NCI-H2107 (cell line): ENCODE measurements at regions not wholly inside any gene's neighbourhood (a gene's known extent, or its start where the extent isn't known, plus 50 kb on each side); places are given as distances from the start of the nearest gene placed in this dataset.
"Not testable (repeated sequence)": the region's sequence is repeated elsewhere in the genome, so short reads cannot be mapped to it uniquely, and the experiment has no call there.

ENCODE experiments used
- DNase-seq: peaks from one replicate; lab custom pipeline; 2025; lab: John Stamatoyannopoulos, UW

GRCh38 chr12:108424026-108424425 is 84.9 kb upstream of the CMKLR1 start:
- DNase-seq = no peak

DNA sequence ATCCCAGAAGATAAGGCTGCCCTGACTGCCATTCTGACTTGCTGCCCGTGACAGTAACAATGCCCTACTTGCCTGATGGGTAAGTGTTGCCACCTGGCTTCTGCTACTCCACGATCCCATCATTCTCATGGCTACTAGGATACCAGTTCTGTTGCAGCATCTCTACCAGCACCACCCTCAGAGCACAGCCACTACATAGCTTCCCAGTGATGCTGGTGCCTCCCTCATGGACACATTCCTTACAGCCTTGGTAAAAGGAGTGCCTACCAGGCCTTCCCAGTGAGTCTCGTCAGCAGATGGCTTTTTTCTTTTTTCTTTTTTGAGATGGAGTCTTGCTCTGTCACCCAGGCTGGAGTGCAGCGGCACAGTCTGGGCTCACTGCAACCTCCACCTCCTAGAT is 84.4 kb upstream of the CMKLR1 start:
- DNase-seq = no peak

GRCh38 chr12:108421082-108421481 is 82.0 kb upstream of the CMKLR1 start:
- not testable (repeated sequence) for DNase-seq

- not testable (repeated sequence) for DNase-seq
Measured at GRCh38 chr12:108420421-108420820, 81.3 kb upstream of the CMKLR1 start.

DNA sequence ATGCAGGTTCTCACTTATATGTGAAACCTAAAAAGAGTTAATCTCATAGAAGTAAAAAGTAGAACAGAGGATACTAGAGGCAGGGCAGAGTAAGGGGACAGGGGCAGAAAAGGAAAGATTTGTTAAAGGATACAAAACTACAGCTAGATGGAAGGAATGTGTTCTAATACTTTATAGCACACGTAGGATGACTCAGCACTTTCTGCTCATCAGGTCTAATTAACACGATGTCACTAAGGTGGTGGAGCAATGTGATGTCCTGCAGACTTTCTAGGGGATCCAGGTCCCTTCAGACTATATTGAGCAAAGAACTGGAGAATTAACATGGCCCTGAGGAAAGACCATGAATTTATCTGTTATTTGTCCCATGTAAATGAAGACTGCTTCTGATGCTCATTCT is 80.8 kb upstream of the CMKLR1 start:
- no peak for DNase-seq

GRCh38 chr12:108418164-108418890 is 79.2 kb upstream of the CMKLR1 start:
- DNase-seq = no peak

GRCh38 chr12:108414021-108414420 is 74.9 kb upstream of the CMKLR1 start:
- DNase-seq = no peak

DNA sequence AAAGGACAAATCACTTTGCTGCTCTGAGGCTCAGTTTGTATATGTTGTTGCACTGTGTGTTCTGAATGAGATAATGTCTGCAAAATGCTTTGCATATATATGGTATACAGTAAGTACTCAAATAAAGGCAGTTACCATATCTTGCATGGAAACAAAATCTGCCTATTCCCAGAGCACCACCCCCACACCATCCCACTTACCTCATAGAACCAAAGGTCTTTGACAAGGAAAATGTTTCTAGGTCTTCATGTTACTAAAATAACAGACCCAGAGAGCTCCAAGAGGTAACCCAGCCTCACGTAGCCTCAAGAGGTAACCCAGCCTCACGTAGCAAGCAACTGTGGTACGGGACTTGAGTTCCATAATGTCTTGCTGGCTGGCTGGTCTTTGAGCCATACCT is 71.6 kb upstream of the CMKLR1 start:
- DNase-seq = no peak

- DNase-seq = no peak
Measured at GRCh38 chr12:108409481-108409880, 70.4 kb upstream of the CMKLR1 start.

GRCh38 chr12:108403952-108404351 is 64.8 kb upstream of the CMKLR1 start:
- DNase-seq = no peak

- DNase-seq = no peak
Measured at GRCh38 chr12:108401964-108402363, 62.9 kb upstream of the CMKLR1 start.

GRCh38 chr12:108400900-108401480 is 61.9 kb upstream of the CMKLR1 start:
- DNase-seq = no peak

GRCh38 chr12:108400481-108400880 is 61.4 kb upstream of the CMKLR1 start:
- no peak for DNase-seq

DNA sequence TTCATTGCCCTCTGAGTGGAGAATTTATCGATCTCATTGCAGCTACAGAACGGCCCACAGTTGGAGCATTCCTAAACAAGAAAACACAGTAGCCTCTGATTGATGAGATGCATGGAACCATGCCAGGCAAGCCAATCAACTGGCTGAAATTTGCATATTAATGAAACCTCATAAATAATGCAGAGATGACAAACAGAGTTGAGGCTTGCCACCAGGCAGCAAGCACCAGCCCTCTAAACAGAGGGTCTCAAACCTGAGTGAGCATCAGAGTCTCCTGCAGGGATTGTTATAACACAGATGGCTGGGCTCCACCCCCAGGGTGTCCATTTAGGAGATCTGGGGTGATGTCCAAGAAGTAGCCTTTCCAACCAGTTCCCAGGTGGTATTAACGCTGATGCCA is 60.9 kb upstream of the CMKLR1 start:
- no peak for DNase-seq

- no peak for DNase-seq
Measured at GRCh38 chr12:108399514-108399913, 60.4 kb upstream of the CMKLR1 start.

- peak; percentile 59 for DNase-seq
Measured at GRCh38 chr12:108394196-108394595, 55.1 kb upstream of the CMKLR1 start.

- no peak for DNase-seq
Measured at GRCh38 chr12:108392284-108392683, 53.2 kb upstream of the CMKLR1 start.

DNA sequence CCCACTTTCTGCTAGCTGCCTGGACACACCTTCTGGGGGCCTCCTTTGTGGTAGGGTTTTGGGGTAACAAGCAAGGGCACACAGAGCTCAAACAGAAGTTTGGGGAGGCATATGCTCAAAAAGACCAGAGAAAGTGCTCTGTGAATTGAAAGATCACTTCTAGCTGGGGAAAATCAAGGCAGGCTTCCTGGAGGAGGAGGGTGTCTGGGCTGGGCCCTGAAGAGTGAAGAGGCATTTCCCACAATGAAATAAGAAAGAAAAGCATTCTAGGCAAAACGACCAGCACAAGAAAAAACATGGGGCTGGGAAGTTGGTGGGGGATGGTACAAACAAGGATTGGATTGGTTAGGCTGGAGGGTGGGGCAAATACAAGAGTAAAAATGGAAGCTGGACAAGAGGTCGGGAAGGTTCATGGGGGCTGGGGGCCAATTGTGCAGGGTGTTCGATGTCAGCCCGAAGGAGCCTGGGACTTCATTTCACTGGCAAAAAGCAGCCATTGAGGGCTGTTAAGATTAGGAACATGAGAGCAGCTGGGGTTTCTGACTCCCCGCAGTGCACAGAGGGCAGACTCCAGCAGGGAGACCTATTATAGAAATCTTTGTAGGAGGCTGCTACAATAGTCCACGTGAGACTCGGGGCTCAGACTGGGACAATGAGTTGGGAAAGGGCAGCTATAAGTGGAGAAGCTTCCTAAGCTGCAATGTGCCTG is 51.5 kb upstream of the CMKLR1 start:
- peak; percentile 22 for DNase-seq

DNA sequence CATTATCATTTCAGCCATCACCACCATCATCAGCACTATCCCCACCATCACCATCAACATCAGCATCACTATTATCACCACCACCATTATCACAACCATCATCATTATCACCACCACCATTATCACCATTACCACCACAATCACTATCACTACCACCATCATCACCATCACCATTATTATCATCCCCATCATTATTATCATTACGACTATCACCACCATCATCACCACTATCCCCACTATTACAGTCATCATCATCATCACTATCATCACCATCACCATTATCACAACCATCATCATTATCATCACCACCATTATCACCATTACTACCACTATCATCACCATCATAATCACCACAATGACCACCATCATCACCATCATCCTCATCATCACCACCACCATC is 50.4 kb upstream of the CMKLR1 start:
- DNase-seq = no peak
